CD14-positive monocyte (primary cell): ENCODE measurements at regions not wholly inside any gene's neighbourhood (a gene's known extent, or its start where the extent isn't known, plus 50 kb on each side); places are given as distances from the start of the nearest gene placed in this dataset.

Experiments
- DNase-seq, 3 donors: peaks; one replicate each; pipeline ENCODE4 v3.0.0-alpha.2; 2011 to 2022
- H2AFZ ChIP-seq: 2 replicates; pipeline ENCODE4 v1.6.0; 2012; ENCODE audit warnings: mild to moderate bottlenecking, low read depth, low read length, inconsistent platforms; ENCODE audit not compliant: insufficient read depth, poor library complexity, severe bottlenecking
- H3K27ac ChIP-seq, 2 donors: 1 replicate in 1 of 2; 2 replicates in 1 of 2; pipeline ENCODE4 v1.5.1; 2012 to 2013; ENCODE audit warnings: low read length in 2 of 2, control low read depth in 1 of 2, inconsistent platforms in 1 of 2, low read depth in 1 of 2, mild to moderate bottlenecking in 1 of 2
- H3K27me3 ChIP-seq, 2 donors: one replicate each; pipeline versions ENCODE4 v1.6.0 to v1.6.1; 2011 to 2013; ENCODE audit warnings: low read length in 2 of 2; ENCODE audit not compliant: control insufficient read depth in 2 of 2, insufficient read depth in 2 of 2
- H3K36me3 ChIP-seq, 2 donors: replicated peaks in 1 of 2; 1 replicate in 1 of 2; 2 replicates in 1 of 2; pipeline versions ENCODE4 v1.5.1 to v1.6.1; 2012 to 2013; ENCODE audit warnings: low read length in 2 of 2, control low read depth in 1 of 2, inconsistent platforms in 1 of 2, mild to moderate bottlenecking in 1 of 2; ENCODE audit not compliant: insufficient read depth in 2 of 2, control insufficient read depth in 1 of 2
- H3K4me1 ChIP-seq, 2 donors: 1 replicate in 1 of 2; 2 replicates in 1 of 2; pipeline versions ENCODE4 v1.5.1 to v1.6.1; 2012 to 2013; ENCODE audit warnings: low read length in 2 of 2, control low read depth in 1 of 2, inconsistent platforms in 1 of 2, mild to moderate bottlenecking in 1 of 2, moderate library complexity in 1 of 2; ENCODE audit not compliant: insufficient read depth in 2 of 2, control insufficient read depth in 1 of 2
- H3K4me2 ChIP-seq: replicated peaks from 2 replicates; pipeline ENCODE3; 2012; ENCODE audit warnings: low read length, moderate library complexity, mild to moderate bottlenecking; ENCODE audit not compliant: poor library complexity, severe bottlenecking; ENCODE audit errors: extremely low read depth
- H3K4me3 ChIP-seq, 3 experiments: fragments of 200-600 bp in 1 of 3; sonication (generic) in 1 of 3; replicated peaks in 1 of 3; 1 replicate in 2 of 3; 2 replicates in 1 of 3; pipeline ENCODE4 v1.5.1; 2011 to 2013; ENCODE audit warnings: low read length in 3 of 3, mild to moderate bottlenecking in 3 of 3, control low read depth in 2 of 3, low read depth in 2 of 3, inconsistent platforms in 1 of 3, moderate library complexity in 1 of 3
- H3K79me2 ChIP-seq: 2 replicates; pipeline ENCODE4 v1.6.0; 2012; ENCODE audit warnings: mild to moderate bottlenecking, control low read depth, inconsistent platforms, low read length, moderate library complexity; ENCODE audit not compliant: insufficient read depth
- H3K9ac ChIP-seq: 2 replicates; pipeline ENCODE4 v1.6.0; 2017; ENCODE audit warnings: low read length, mild to moderate bottlenecking; ENCODE audit not compliant: insufficient read depth, poor library complexity, severe bottlenecking
- H3K9me3 ChIP-seq, 2 donors: replicated peaks in 1 of 2; 1 replicate in 1 of 2; 2 replicates in 1 of 2; pipeline versions ENCODE4 v1.5.1 to v1.6.1; 2012 to 2013; ENCODE audit warnings: low read length in 2 of 2, control low read depth in 1 of 2; ENCODE audit not compliant: control insufficient read depth in 1 of 2, insufficient read depth in 1 of 2
- H4K20me1 ChIP-seq: 2 replicates; pipeline ENCODE4 v1.6.0; 2012; ENCODE audit warnings: mild to moderate bottlenecking, low read length, control low read depth, moderate library complexity; ENCODE audit not compliant: insufficient read depth
- H3K27ac Mint-ChIP-seq, 7 donors: one replicate each; pipeline ENCODE4 v1.8.0; 2020; ENCODE audit warnings: mild to moderate bottlenecking in 7 of 7, mixed read lengths in 7 of 7, moderate library complexity in 6 of 7, inconsistent platforms in 2 of 7
- H3K27me3 Mint-ChIP-seq, 3 donors: one replicate each; pipeline ENCODE4 v1.8.0; 2021 to 2022; ENCODE audit warnings: low read depth in 3 of 3, mild to moderate bottlenecking in 3 of 3, mixed read lengths in 3 of 3, moderate library complexity in 3 of 3, inconsistent platforms in 1 of 3
- H3K36me3 Mint-ChIP-seq, 2 donors: one replicate each; pipeline ENCODE4 v1.8.0; 2020; ENCODE audit warnings: mixed read lengths in 2 of 2, inconsistent platforms in 1 of 2, mild to moderate bottlenecking in 1 of 2
- H3K4me1 Mint-ChIP-seq: one replicate; pipeline ENCODE4 v1.8.0; 2020; ENCODE audit warnings: mild to moderate bottlenecking, mixed read lengths
- H3K4me3 Mint-ChIP-seq, 2 donors: one replicate each; pipeline ENCODE4 v1.8.0; 2020; ENCODE audit warnings: mild to moderate bottlenecking in 2 of 2, mixed read lengths in 2 of 2, moderate library complexity in 1 of 2
- H3K9me3 Mint-ChIP-seq, 7 donors: one replicate each; pipeline ENCODE4 v1.8.0; 2020 to 2022; ENCODE audit warnings: mixed read lengths in 7 of 7, mild to moderate bottlenecking in 6 of 7, moderate library complexity in 6 of 7, inconsistent platforms in 2 of 7
- CTCF ChIP-seq: fragments of 200-600 bp; IDR thresholded peaks from one replicate; pipeline ENCODE4 v1.8.0; 2022; ENCODE audit warnings: antibody characterized with exemption, mild to moderate bottlenecking
- WGBS: methylation state at CpG from one replicate; pipeline ENCODE4 v1.1.5; 2013; ENCODE audit warnings: missing lambda C conversion rate; ENCODE audit not compliant: insufficient coverage; 5-methylcytosine and 5-hydroxymethylcytosine counted together
- intact Hi-C, 2 donors: fragments of 100-400 bp; cut with micrococcal nuclease; formaldehyde crosslinking; loops; one replicate each; pipeline versions ENCODE4 v1.15.0 to v1.15.1; 2023

DNA sequence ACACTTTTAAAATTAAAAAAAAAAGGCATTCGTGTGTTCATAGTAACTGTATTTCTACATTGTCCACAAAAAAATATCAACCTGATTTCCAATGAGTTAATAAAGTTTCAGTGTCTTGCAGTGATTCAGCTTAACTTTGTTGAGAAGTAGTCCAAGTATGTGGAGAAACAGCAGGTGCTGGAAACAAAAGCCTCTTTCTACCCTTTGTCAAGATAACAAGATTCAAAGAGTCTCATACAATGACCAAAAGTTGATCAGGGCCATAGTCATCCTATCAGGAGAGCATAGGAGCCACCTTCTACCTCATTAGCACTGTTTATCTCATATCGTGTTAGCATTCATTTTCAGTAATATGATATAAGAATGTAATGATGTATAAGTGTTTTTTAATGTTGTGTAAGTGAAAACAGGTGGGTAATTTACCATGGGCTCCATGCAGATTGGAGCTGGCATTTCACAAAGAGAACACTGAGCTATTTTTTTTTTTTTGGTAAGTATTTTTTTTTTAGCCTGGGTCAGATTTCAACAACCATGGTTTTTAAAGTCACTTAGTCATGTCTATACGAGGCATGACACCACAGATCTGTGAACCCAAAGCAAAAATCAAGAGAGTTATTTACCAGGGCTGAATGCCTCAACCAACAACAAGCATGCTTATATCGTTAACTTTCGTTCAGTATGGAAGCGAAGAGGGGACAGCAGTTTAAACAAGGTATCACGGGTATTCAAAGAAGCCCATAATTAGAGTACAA lies 165.0 kb upstream of the ZNF521 start:
- H3K9ac ChIP-seq: no peak overlapping the region
- TF ChIP-seq CTCF: no peak
- no peak for DNase-seq
- no peaks in the 10 kb centered on the region for H4K20me1 ChIP-seq
- 97% methylated on average over 4 of the region's 7 CpGs for WGBS
- no peak overlapping the region for H3K4me2 ChIP-seq
- H3K9me3 ChIP-seq: peaks cover 0 to 2% of the 10 kb centered on the region in 2 donors
- H3K36me3 ChIP-seq: no peaks in the 10 kb centered on the region
- H2AFZ ChIP-seq: no peak overlapping the region
- no peak overlapping the region for H3K4me3 ChIP-seq
- H3K27me3 Mint-ChIP-seq: peaks cover 0 to 2% (median 0%) of the 10 kb centered on the region in 3 donors
- H3K9me3 Mint-ChIP-seq: peaks cover 0 to 5% (median 2%) of the 10 kb centered on the region in 7 donors
- H3K4me1 Mint-ChIP-seq: peaks cover 7% of the 10 kb centered on the region
- no peaks in the 10 kb centered on the region for H3K27me3 ChIP-seq
- H3K27ac Mint-ChIP-seq: no peak overlapping the region
- H3K36me3 Mint-ChIP-seq: no peaks in the 10 kb centered on the region
- H3K4me3 Mint-ChIP-seq: no peak overlapping the region
- H3K27ac ChIP-seq: no peak overlapping the region
- H3K79me2 ChIP-seq: no peaks in the 10 kb centered on the region
- intact Hi-C loops: no loop called here
- no peaks in the 10 kb centered on the region for H3K4me1 ChIP-seq

GRCh38 chr18:25516121-25516520 lies 164.2 kb upstream of the ZNF521 start:
- Mint-ChIP-seq H3K27ac (no peak overlapping the region), H3K4me1 (peaks cover 7% of the 10 kb centered on the region), H3K4me3 (no peak overlapping the region), H3K27me3 (peaks cover 0 to 2% (median 0%) of the 10 kb centered on the region in 3 donors), H3K36me3 (no peaks in the 10 kb centered on the region), H3K9me3 (peaks cover 0 to 5% (median 2%) of the 10 kb centered on the region in 7 donors)
- H3K36me3 ChIP-seq: no peaks in the 10 kb centered on the region
- no peaks in the 10 kb centered on the region for H3K4me1 ChIP-seq
- no peak overlapping the region for H2AFZ ChIP-seq
- no peak overlapping the region for H3K27ac ChIP-seq
- TF ChIP-seq CTCF: no peak
- H3K27me3 ChIP-seq: no peaks in the 10 kb centered on the region
- no peak overlapping the region for H3K9ac ChIP-seq
- H3K9me3 ChIP-seq: peaks cover 0 to 2% of the 10 kb centered on the region in 2 donors
- intact Hi-C loops: no loop called here
- H3K4me3 ChIP-seq: no peak overlapping the region
- 67% methylated on average over 3 of the region's 5 CpGs for WGBS
- H3K4me2 ChIP-seq: no peak overlapping the region
- no peaks in the 10 kb centered on the region for H3K79me2 ChIP-seq
- no peak for DNase-seq
- H4K20me1 ChIP-seq: no peaks in the 10 kb centered on the region
